MM.1S (cell line): ENCODE measurements at regions not wholly inside any gene's neighbourhood (a gene's known extent, or its start where the extent isn't known, plus 50 kb on each side); places are given as distances from the start of the nearest gene placed in this dataset.

Experiments
- EZH2 ChIP-seq: fragments of 300-600 bp; sonication (generic); optimal IDR thresholded peaks from 2 replicates; pipeline ENCODE3; 2017; ENCODE audit warnings: low read depth, mild to moderate bottlenecking, antibody characterized with exemption, low read length, mixed read lengths
- EZH2phosphoT487 ChIP-seq: fragments of 300-600 bp; sonication (generic); IDR thresholded peaks from 2 replicates; pipeline ENCODE4 v1.6.1; 2018; ENCODE audit warnings: antibody characterized with exemption, low read length
- TF ChIP-seq, protein P1 (sequence below): fragments of 300-600 bp; sonication (generic); IDR thresholded peaks from 2 replicates; pipeline ENCODE4 v1.5.1; 2016; ENCODE audit warnings: antibody characterized with exemption, low read length, mixed read lengths

DNA sequence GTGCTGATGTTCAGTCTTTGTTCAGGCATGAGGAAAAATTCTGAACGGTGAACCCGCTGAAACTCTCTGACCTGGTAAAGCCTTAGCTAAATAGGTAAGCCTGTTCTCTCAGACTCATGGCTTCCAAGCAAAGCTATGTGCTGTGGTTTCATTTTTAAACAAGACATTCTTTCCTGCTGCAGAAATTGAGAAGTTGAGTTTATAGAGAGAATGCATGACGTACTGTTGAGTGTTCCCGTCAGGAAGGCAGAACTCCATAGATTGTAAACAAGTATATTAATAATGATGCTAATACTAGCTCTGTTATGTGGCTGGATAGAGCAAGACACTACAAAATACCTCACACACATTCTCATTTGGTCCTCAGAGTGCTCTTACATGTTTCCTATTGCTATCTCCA lies 424.0 kb upstream of the CRIM1 start:
- TF ChIP-seq, protein P1, sequence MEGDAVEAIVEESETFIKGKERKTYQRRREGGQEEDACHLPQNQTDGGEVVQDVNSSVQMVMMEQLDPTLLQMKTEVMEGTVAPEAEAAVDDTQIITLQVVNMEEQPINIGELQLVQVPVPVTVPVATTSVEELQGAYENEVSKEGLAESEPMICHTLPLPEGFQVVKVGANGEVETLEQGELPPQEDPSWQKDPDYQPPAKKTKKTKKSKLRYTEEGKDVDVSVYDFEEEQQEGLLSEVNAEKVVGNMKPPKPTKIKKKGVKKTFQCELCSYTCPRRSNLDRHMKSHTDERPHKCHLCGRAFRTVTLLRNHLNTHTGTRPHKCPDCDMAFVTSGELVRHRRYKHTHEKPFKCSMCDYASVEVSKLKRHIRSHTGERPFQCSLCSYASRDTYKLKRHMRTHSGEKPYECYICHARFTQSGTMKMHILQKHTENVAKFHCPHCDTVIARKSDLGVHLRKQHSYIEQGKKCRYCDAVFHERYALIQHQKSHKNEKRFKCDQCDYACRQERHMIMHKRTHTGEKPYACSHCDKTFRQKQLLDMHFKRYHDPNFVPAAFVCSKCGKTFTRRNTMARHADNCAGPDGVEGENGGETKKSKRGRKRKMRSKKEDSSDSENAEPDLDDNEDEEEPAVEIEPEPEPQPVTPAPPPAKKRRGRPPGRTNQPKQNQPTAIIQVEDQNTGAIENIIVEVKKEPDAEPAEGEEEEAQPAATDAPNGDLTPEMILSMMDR = no peak
- TF ChIP-seq EZH2phosphoT487 (no peak), EZH2 (no peak)
